Trophoblast cell (in vitro differentiated cells and primary cell): ENCODE measurements at regions not wholly inside any gene's neighbourhood (a gene's known extent, or its start where the extent isn't known, plus 50 kb on each side); places are given as distances from the start of the nearest gene placed in this dataset.

Source experiments
- DNase-seq, 2 donors: peaks; one replicate each; pipeline ENCODE4 v3.0.0-alpha.2; 2016
- H2AFZ ChIP-seq: 2 replicates; pipeline ENCODE4 v1.6.1; 2013; ENCODE audit warnings: low read length, moderate library complexity, mild to moderate bottlenecking; ENCODE audit not compliant: insufficient read depth, poor library complexity
- H2AK5ac ChIP-seq: 2 replicates; pipeline ENCODE4 v1.6.1; 2013; ENCODE audit warnings: mild to moderate bottlenecking, low read length
- H2BK120ac ChIP-seq: 2 replicates; pipeline ENCODE4 v1.6.1; 2013; ENCODE audit warnings: low read length, mild to moderate bottlenecking, moderate library complexity; ENCODE audit not compliant: insufficient read depth, poor library complexity
- H2BK12ac ChIP-seq: 2 replicates; pipeline ENCODE4 v1.6.1; 2013; ENCODE audit warnings: mild to moderate bottlenecking, low read length, moderate library complexity
- H2BK5ac ChIP-seq: 2 replicates; pipeline ENCODE4 v1.6.1; 2013; ENCODE audit warnings: low read length, low read depth, moderate library complexity, mild to moderate bottlenecking; ENCODE audit not compliant: poor library complexity
- H3K14ac ChIP-seq: 2 replicates; pipeline ENCODE4 v1.6.1; 2013; ENCODE audit warnings: mild to moderate bottlenecking, low read length
- H3K18ac ChIP-seq: 2 replicates; pipeline ENCODE4 v1.6.1; 2013; ENCODE audit warnings: mild to moderate bottlenecking, low read length
- H3K23ac ChIP-seq: 2 replicates; pipeline ENCODE4 v1.6.1; 2013; ENCODE audit warnings: low read length
- H3K27ac ChIP-seq: 2 replicates; pipeline ENCODE4 v1.5.1; 2013; ENCODE audit warnings: low read depth, mild to moderate bottlenecking, inconsistent platforms, low read length, moderate library complexity
- H3K27me3 ChIP-seq: 2 replicates; pipeline ENCODE4 v1.6.1; 2013; ENCODE audit warnings: inconsistent platforms, mild to moderate bottlenecking, low read length, moderate library complexity; ENCODE audit not compliant: insufficient read depth
- H3K36me3 ChIP-seq, 2 experiments: 1 replicate in 1 of 2; 2 replicates in 1 of 2; pipeline ENCODE4 v1.6.1; 2013; ENCODE audit warnings: low read length in 2 of 2, mild to moderate bottlenecking in 2 of 2, moderate library complexity in 1 of 2; ENCODE audit not compliant: insufficient read depth in 2 of 2, control insufficient read depth in 1 of 2
- H3K4ac ChIP-seq: 2 replicates; pipeline ENCODE4 v1.6.1; 2013; ENCODE audit warnings: low read depth, mild to moderate bottlenecking, low read length, moderate library complexity
- H3K4me1 ChIP-seq, 2 experiments: 1 replicate in 1 of 2; 2 replicates in 1 of 2; pipeline ENCODE4 v1.6.1; 2013; ENCODE audit warnings: low read length in 2 of 2, mild to moderate bottlenecking in 2 of 2, moderate library complexity in 1 of 2; ENCODE audit not compliant: insufficient read depth in 2 of 2, control insufficient read depth in 1 of 2
- H3K4me2 ChIP-seq: 2 replicates; pipeline ENCODE4 v1.6.1; 2013; ENCODE audit warnings: inconsistent platforms, mild to moderate bottlenecking, low read length, moderate library complexity
- H3K4me3 ChIP-seq: 2 replicates; pipeline ENCODE4 v1.5.1; 2013; ENCODE audit warnings: mild to moderate bottlenecking, low read depth, low read length, inconsistent platforms
- H3K79me1 ChIP-seq: one replicate; pipeline ENCODE4 v1.6.1; 2013; ENCODE audit warnings: low read length
- H3K79me2 ChIP-seq: 2 replicates; pipeline ENCODE4 v1.6.1; 2013; ENCODE audit warnings: low read length, mild to moderate bottlenecking; ENCODE audit not compliant: control insufficient read depth, insufficient read depth, poor library complexity
- H3K9ac ChIP-seq: 2 replicates; pipeline ENCODE4 v1.6.1; 2013; ENCODE audit warnings: mild to moderate bottlenecking, low read length
- H3K9me3 ChIP-seq: 2 replicates; pipeline ENCODE4 v1.6.1; 2013; ENCODE audit warnings: low read depth, mild to moderate bottlenecking, control low read depth, inconsistent platforms, low read length; ENCODE audit not compliant: insufficient read depth
- H4K12ac ChIP-seq: 2 replicates; pipeline ENCODE4 v1.6.1; 2013; ENCODE audit warnings: low read depth, mild to moderate bottlenecking, low read length, moderate library complexity
- H4K8ac ChIP-seq: 2 replicates; pipeline ENCODE4 v1.6.1; 2013; ENCODE audit warnings: low read depth, mild to moderate bottlenecking, low read length, moderate library complexity
- H4K91ac ChIP-seq: one replicate; pipeline ENCODE4 v1.6.1; 2013; ENCODE audit warnings: low read depth, mild to moderate bottlenecking, low read length, moderate library complexity
- WGBS: extraction: QIAGEN DNeasy Blood & Tissue Kit; methylation state at CpG from one replicate; pipeline ENCODE4 v1.1.7; 2013; ENCODE audit warnings: missing lambda C conversion rate; ENCODE audit not compliant: insufficient read length, insufficient coverage; ENCODE audit errors: extremely low coverage; 5-methylcytosine and 5-hydroxymethylcytosine counted together

GRCh38 chr17:53979991-53980390, 157.3 kb downstream of the KIF2B start:
- Histone ChIP-seq H4K8ac (no peak overlapping the region), H3K4ac (no peak overlapping the region), H3K9ac (no peak overlapping the region), H3K23ac (no peak overlapping the region), H3K18ac (no peak overlapping the region), H3K36me3 (no peaks in the 10 kb centered on the region), H2AK5ac (no peak overlapping the region), H3K79me1 (no peaks in the 10 kb centered on the region), H2BK5ac (no peak overlapping the region), H2AFZ (no peak overlapping the region), H3K4me2 (no peak overlapping the region), H3K9me3 (peaks cover 2% of the 10 kb centered on the region), H2BK12ac (no peak overlapping the region), H3K79me2 (no peaks in the 10 kb centered on the region), H4K12ac (no peak overlapping the region), H3K27me3 (no peaks in the 10 kb centered on the region), H4K91ac (no peak overlapping the region), H3K14ac (no peak overlapping the region), H2BK120ac (no peak overlapping the region), H3K27ac (no peak overlapping the region), H3K4me3 (no peak overlapping the region), H3K4me1 (no peaks in the 10 kb centered on the region)
- DNase-seq, result no peak
- WGBS, result no CpG with 5 or more reads among the region's 5 CpGs

GRCh38 chr17:53996131-53996530, 173.4 kb downstream of the KIF2B start:
- WGBS, result no CpG with 5 or more reads among the region's 2 CpGs
- no peaks in the 10 kb centered on the region for H3K27me3 ChIP-seq

GRCh38 chr17:53996890-53997289, 174.2 kb downstream of the KIF2B start:
- Histone ChIP-seq H2AK5ac (no peak overlapping the region), H4K12ac (no peak overlapping the region), H3K79me2 (no peaks in the 10 kb centered on the region), H3K23ac (no peak overlapping the region), H3K36me3 (no peaks in the 10 kb centered on the region), H3K4me2 (no peak overlapping the region), H3K4me1 (no peaks in the 10 kb centered on the region), H3K9ac (no peak overlapping the region), H3K4ac (no peak overlapping the region), H2BK5ac (no peak overlapping the region), H3K27ac (no peak overlapping the region), H3K79me1 (no peaks in the 10 kb centered on the region), H2BK120ac (no peak overlapping the region), H2BK12ac (no peak overlapping the region), H3K9me3 (no peaks in the 10 kb centered on the region), H2AFZ (no peak overlapping the region), H3K18ac (no peak overlapping the region), H3K27me3 (no peaks in the 10 kb centered on the region), H4K8ac (no peak overlapping the region), H4K91ac (no peak overlapping the region), H3K14ac (no peak overlapping the region), H3K4me3 (no peak overlapping the region)
- DNase-seq, result no peak

More at GRCh38 chr17:53996131-53996530, 173.4 kb downstream of the KIF2B start:
- H3K23ac ChIP-seq, result no peak overlapping the region
- H3K14ac ChIP-seq, result no peak overlapping the region
- H3K18ac ChIP-seq, result no peak overlapping the region
- no peak overlapping the region for H2BK120ac ChIP-seq
- H2AFZ ChIP-seq, result no peak overlapping the region
- H3K4ac ChIP-seq, result no peak overlapping the region
- no peak overlapping the region for H3K27ac ChIP-seq
- no peaks in the 10 kb centered on the region for H3K9me3 ChIP-seq
- H4K8ac ChIP-seq, result no peak overlapping the region
- H2AK5ac ChIP-seq, result no peak overlapping the region
- no peaks in the 10 kb centered on the region for H3K79me1 ChIP-seq
- H4K12ac ChIP-seq, result no peak overlapping the region
- no peak overlapping the region for H2BK12ac ChIP-seq
- no peaks in the 10 kb centered on the region for H3K79me2 ChIP-seq
- no peak overlapping the region for H3K9ac ChIP-seq
- no peaks in the 10 kb centered on the region for H3K36me3 ChIP-seq
- H3K4me1 ChIP-seq, result no peaks in the 10 kb centered on the region
- no peak overlapping the region for H4K91ac ChIP-seq
- no peak overlapping the region for H3K4me2 ChIP-seq
- DNase-seq, result no peak
- no peak overlapping the region for H3K4me3 ChIP-seq
- H2BK5ac ChIP-seq, result no peak overlapping the region

GRCh38 chr17:54007855-54008254, 185.1 kb downstream of the KIF2B start:
- Histone ChIP-seq H3K9me3 (no peaks in the 10 kb centered on the region), H2AFZ (no peak overlapping the region)

More at GRCh38 chr17:54007855-54008254, 185.1 kb downstream of the KIF2B start:
- no peak overlapping the region for H3K4me3 ChIP-seq
- no peak overlapping the region for H3K4ac ChIP-seq
- no peaks in the 10 kb centered on the region for H3K4me1 ChIP-seq
- H3K14ac ChIP-seq, result no peak overlapping the region
- no peaks in the 10 kb centered on the region for H3K36me3 ChIP-seq
- no peak overlapping the region for H4K91ac ChIP-seq
- H3K27me3 ChIP-seq, result no peaks in the 10 kb centered on the region
- H2AK5ac ChIP-seq, result no peak overlapping the region
- H2BK120ac ChIP-seq, result no peak overlapping the region
- H3K9ac ChIP-seq, result no peak overlapping the region
- no peak overlapping the region for H2BK12ac ChIP-seq
- no peak overlapping the region for H3K18ac ChIP-seq
- no peak overlapping the region for H3K4me2 ChIP-seq
- no peak overlapping the region for H3K23ac ChIP-seq
- DNase-seq, result no peak
- H2BK5ac ChIP-seq, result no peak overlapping the region
- H4K12ac ChIP-seq, result no peak overlapping the region
- no peak overlapping the region for H4K8ac ChIP-seq
- no peak overlapping the region for H3K27ac ChIP-seq
- WGBS, result no CpG with 5 or more reads among the region's 2 CpGs
- H3K79me1 ChIP-seq, result no peaks in the 10 kb centered on the region
- H3K79me2 ChIP-seq, result no peaks in the 10 kb centered on the region
